Left lung (tissue), 4 donors: ENCODE measurements at regions not wholly inside any gene's neighbourhood (a gene's known extent, or its start where the extent isn't known, plus 50 kb on each side); places are given as distances from the start of the nearest gene placed in this dataset.
A peak's percentile ranks its signal among the peaks of the same experiment; 100 is the strongest.

ENCODE experiments used
- ATAC-seq: fragments of 200-7000 bp; cut with Tn5 transposase; one replicate; pipeline ENCODE4 v1.9.1; 2020; ENCODE audit warnings: moderate library complexity
- DNase-seq, 4 donors: peaks; one replicate each; pipeline ENCODE4 v3.0.0-alpha.2; 2013 to 2020
- H3K27ac ChIP-seq, 2 donors: fragments of 200-600 bp; sonication (generic) in 1 of 2; one replicate each; pipeline versions ENCODE4 v1.5.0 to v1.8.0; 2020 to 2021
- H3K27me3 ChIP-seq, 2 donors: fragments of 200-600 bp; sonication (generic) in 1 of 2; one replicate each; pipeline versions ENCODE4 v1.5.0 to v1.8.0; 2020 to 2021
- H3K36me3 ChIP-seq, 2 donors: fragments of 200-600 bp; sonication (generic) in 1 of 2; one replicate each; pipeline versions ENCODE4 v1.5.0 to v1.8.0; 2020 to 2021
- H3K4me1 ChIP-seq, 2 donors: fragments of 200-600 bp; one replicate each; pipeline ENCODE4 v1.8.0; 2021
- H3K4me3 ChIP-seq, 2 donors: fragments of 200-600 bp; sonication (generic) in 1 of 2; one replicate each; pipeline versions ENCODE4 v1.5.0 to v1.8.0; 2020 to 2021; ENCODE audit warnings: mild to moderate bottlenecking in 1 of 2
- H3K9me3 ChIP-seq, 2 donors: fragments of 200-600 bp; sonication (generic) in 1 of 2; one replicate each; pipeline versions ENCODE4 v1.5.0 to v1.8.0; 2020 to 2021
- intact Hi-C, 2 donors: fragments of 100-400 bp; cut with DNase I; formaldehyde crosslinking; loops; one replicate each; pipeline versions ENCODE4 v1.11.2 to v1.14.2; 2022
- TF ChIP-seq, protein P1 (sequence below), 2 donors: fragments of 200-600 bp; sonication (generic) in 1 of 2; IDR thresholded peaks; one replicate each; pipeline versions ENCODE4 v1.5.0 to v1.8.0; 2021; ENCODE audit warnings: antibody characterized with exemption in 2 of 2
- donor health status: DM: no; HTN: yes; CAD: no.
- donor health status: DM: no; HTN: no; CAD: no.

DNA sequence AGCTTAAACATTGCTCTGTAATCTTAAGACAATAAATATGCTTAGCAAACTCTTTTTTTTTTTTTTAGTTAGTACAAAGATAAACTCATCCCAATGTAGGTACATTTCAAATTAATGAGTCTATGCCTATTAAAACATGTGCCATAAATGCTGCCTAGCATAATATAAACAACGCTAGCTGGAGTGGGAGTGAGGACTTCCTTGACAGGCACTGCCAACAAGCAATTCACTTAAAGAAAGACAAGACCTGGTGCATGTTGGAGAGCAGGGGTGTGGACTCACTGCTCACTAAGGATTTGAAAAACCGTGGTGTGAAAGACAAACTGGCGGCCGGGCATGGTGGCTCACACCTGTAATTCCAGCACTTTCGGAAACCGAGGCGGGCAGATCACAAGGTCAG lies 187.2 kb upstream of the RGS6 start:
- TF ChIP-seq, protein P1, sequence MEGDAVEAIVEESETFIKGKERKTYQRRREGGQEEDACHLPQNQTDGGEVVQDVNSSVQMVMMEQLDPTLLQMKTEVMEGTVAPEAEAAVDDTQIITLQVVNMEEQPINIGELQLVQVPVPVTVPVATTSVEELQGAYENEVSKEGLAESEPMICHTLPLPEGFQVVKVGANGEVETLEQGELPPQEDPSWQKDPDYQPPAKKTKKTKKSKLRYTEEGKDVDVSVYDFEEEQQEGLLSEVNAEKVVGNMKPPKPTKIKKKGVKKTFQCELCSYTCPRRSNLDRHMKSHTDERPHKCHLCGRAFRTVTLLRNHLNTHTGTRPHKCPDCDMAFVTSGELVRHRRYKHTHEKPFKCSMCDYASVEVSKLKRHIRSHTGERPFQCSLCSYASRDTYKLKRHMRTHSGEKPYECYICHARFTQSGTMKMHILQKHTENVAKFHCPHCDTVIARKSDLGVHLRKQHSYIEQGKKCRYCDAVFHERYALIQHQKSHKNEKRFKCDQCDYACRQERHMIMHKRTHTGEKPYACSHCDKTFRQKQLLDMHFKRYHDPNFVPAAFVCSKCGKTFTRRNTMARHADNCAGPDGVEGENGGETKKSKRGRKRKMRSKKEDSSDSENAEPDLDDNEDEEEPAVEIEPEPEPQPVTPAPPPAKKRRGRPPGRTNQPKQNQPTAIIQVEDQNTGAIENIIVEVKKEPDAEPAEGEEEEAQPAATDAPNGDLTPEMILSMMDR (IDR thresholded peaks at IDR 0.05), result no peak
- no peak overlapping the region for H3K27ac ChIP-seq
- peaks cover 0 to 18% of the 10 kb centered on the region in 2 donors for H3K9me3 ChIP-seq
- no peak for DNase-seq
- peak; percentile 75 for ATAC-seq
- H3K36me3 ChIP-seq, result no peaks in the 10 kb centered on the region
- H3K4me1 ChIP-seq, result no peaks in the 10 kb centered on the region
- intact Hi-C loops, result no loop called here
- H3K4me3 ChIP-seq, result no peak overlapping the region
- H3K27me3 ChIP-seq, result no peaks in the 10 kb centered on the region

DNA sequence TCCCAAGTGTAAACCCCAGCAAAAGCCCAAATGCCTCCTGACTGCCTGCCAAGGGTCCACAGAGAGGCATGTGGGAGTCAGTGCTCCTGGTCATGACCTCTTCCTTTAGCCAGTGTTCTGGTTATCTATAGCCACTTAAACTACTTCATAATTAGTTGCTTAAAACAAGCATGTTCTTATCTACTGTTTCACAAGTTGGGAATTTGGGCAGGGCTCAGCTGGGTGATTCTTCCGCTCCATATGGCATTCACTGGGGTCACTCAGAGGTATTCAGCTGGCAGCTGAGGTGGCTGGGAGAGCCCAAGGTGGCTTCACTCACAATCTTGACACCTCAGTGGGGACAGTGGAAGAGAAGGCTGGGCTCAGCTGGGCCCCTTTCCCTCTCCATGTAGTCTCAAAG lies 184.0 kb upstream of the RGS6 start:
- ATAC-seq (no peak), DNase-seq (no peak)
- Histone ChIP-seq H3K27ac (no peak overlapping the region), H3K36me3 (no peaks in the 10 kb centered on the region), H3K27me3 (no peaks in the 10 kb centered on the region), H3K4me3 (no peak overlapping the region), H3K9me3 (peaks cover 0 to 18% of the 10 kb centered on the region in 2 donors), H3K4me1 (peaks cover 0 to 5% of the 10 kb centered on the region in 2 donors)
- intact Hi-C loops, result no loop called here
- TF ChIP-seq, protein P1 (IDR thresholded peaks at IDR 0.05), result no peak

DNA sequence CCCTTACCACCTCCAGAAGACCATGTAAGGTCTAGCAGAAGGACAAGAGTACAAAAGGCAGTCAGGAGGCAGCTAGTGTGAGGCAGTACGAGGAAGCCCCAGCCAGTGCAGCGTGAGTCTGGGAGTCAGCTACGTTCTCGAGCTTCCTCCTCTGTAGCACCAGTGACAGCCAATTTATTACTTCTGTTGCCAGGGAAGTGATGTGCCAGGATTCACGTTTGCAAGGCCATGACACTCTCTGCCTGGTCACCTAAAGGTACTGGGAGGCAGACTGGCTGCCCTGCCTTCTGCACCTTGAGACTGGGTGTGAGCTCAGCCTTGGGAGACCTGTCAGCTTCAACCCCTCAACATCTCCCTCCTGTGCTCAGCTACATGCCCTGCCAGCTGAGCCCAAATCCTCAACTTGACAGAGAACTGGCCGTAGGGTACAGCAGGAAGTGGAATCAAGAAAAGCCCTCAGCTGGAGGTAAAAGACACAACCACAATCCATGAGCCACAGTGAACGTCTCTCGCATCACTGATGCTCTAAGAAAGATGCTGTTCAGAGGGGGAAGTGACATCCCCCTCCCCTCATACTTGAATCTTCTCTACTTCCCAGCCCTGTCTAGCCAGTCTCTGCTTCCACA lies 182.5 kb upstream of the RGS6 start:
- TF ChIP-seq, protein P1 (IDR thresholded peaks at IDR 0.05), result no peak
- Histone ChIP-seq H3K4me3 (no peak overlapping the region), H3K9me3 (peaks cover 0 to 18% of the 10 kb centered on the region in 2 donors), H3K27me3 (no peaks in the 10 kb centered on the region), H3K27ac (no peak overlapping the region), H3K4me1 (peaks cover 0 to 8% of the 10 kb centered on the region in 2 donors), H3K36me3 (no peaks in the 10 kb centered on the region)
- ATAC-seq (no peak), DNase-seq (no peak)
- intact Hi-C loops, result loop anchor here in 1 of 2 donors (5.0 kb wide), 1 partner anchor 612 kb away; no protein-coding TSS in a partner anchor

DNA sequence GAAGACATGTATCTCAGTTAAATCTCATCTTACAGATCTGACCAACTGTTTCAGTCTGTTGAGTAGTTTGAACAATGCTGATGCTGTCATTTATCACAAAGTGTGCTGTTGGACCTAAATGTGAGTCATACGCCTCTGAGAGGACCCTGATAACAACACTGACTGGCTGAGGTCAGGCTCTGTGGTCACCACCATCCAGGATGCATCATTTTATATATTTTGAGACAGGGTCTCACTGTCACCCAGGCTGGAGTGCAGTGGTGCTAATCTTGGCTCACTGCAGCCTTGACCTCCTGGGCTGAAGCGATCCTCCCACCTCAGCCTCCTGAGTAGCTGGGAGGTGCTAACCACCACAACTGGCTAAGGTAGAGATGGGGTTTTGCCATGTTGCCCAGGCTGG lies 181.0 kb upstream of the RGS6 start:
- Histone ChIP-seq H3K4me1 (peaks cover 0 to 8% of the 10 kb centered on the region in 2 donors), H3K27me3 (no peaks in the 10 kb centered on the region), H3K9me3 (peaks cover 0 to 18% of the 10 kb centered on the region in 2 donors), H3K4me3 (no peak overlapping the region), H3K27ac (no peak overlapping the region), H3K36me3 (no peaks in the 10 kb centered on the region)
- no peak for ATAC-seq
- no peak for DNase-seq
- TF ChIP-seq, protein P1 (IDR thresholded peaks at IDR 0.05), result no peak
- intact Hi-C loops, result loop anchor here in 1 of 2 donors (5.0 kb wide), 1 partner anchor 614 kb away; no protein-coding TSS in a partner anchor

DNA sequence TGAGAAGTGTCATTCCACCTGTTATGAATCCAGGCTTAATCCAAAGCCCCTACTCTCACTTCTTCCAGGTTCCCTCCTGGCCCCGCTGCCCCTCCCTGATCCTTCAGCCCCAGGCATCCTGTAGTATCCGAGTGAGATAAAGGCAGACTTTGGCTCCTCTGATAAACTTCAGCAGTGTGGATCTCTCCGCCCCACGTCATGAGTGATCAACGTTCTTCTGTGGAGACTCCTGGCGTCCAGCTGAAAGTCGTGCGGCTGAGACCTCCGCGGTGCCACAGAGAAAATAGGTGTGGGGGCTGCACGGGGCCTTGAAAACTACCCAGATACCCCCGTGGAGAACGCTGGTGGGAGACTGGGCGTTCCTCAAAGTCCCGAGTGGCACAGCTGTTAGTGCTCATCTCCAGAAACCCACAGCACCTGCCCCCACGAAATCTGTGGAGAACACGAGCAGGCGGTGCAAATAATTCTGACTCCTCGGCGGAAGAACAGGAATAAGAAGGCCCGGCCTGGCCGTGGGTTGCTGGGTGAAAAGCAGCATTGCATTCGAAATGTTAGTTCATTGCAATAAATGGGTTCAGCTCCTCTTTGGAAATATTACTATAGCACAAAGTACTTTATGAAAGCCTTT lies 180.0 kb upstream of the RGS6 start:
- ATAC-seq (no peak), DNase-seq (no peak)
- H3K4me3 ChIP-seq, result no peak overlapping the region
- H3K9me3 ChIP-seq, result peaks cover 0 to 18% of the 10 kb centered on the region in 2 donors
- intact Hi-C loops, result loop anchor here in 1 of 2 donors (5.0 kb wide), 1 partner anchor 615 kb away; no protein-coding TSS in a partner anchor
- H3K27me3 ChIP-seq, result no peaks in the 10 kb centered on the region
- H3K36me3 ChIP-seq, result no peaks in the 10 kb centered on the region
- H3K4me1 ChIP-seq, result peaks cover 0 to 8% of the 10 kb centered on the region in 2 donors
- TF ChIP-seq, protein P1 (IDR thresholded peaks at IDR 0.05), result no peak
- no peak overlapping the region for H3K27ac ChIP-seq
